ENCODE measurements at regions not wholly inside any gene's neighbourhood (a gene's known extent, or its start where the extent isn't known, plus 50 kb on each side); places are given as distances from the start of the nearest gene placed in this dataset.

DNA sequence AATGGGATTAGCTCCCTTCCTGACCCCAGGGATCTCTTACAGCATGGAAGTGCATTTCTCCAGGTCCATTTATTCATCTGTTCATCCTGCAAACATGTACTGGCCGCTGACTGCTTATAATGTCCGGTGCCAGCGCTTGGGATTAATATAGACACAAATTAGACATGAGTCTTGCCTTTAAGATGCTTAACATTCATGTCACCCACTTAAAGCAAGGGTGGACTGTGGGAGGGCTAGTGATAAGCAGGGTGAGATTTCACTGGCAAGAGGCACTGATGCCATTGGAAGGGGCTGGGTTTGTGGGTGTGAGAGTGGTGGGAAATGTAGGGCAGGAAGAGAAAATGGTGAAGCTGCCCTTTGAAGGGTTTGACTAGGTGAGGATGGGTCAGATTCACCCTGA is 92.2 kb upstream of the MPHOSPH6 start:
- H3K9ac ChIP-seq, result no peak overlapping the region
- no peaks in the 10 kb centered on the region for H4K20me1 ChIP-seq
- H3K27ac ChIP-seq, result no peak overlapping the region
- 0 out of 22 replicates have a peak overlapping the region, but pooled peaks of 1 of the 11 experiments have one; percentile 3 for H3K4me2 ChIP-seq
- H3K4me3 ChIP-seq, result no peak overlapping the region
- no peaks in the 10 kb centered on the region for H3K36me3 ChIP-seq
- no peak for TF ChIP-seq Cebpa-rat (IDR thresholded peaks at IDR 0.05)
- no peaks in the 10 kb centered on the region for H3K27me3 ChIP-seq
- H3K9me3 ChIP-seq (replicated peaks in 1 of 11), result peaks cover 10 to 25% (median 21%) of the 10 kb centered on the region in 11 experiments
- H3K4me1 ChIP-seq, result peaks cover 0 to 22% (median 4%) of the 10 kb centered on the region in 10 experiments; a peak in 8 of 20 replicates

DNA sequence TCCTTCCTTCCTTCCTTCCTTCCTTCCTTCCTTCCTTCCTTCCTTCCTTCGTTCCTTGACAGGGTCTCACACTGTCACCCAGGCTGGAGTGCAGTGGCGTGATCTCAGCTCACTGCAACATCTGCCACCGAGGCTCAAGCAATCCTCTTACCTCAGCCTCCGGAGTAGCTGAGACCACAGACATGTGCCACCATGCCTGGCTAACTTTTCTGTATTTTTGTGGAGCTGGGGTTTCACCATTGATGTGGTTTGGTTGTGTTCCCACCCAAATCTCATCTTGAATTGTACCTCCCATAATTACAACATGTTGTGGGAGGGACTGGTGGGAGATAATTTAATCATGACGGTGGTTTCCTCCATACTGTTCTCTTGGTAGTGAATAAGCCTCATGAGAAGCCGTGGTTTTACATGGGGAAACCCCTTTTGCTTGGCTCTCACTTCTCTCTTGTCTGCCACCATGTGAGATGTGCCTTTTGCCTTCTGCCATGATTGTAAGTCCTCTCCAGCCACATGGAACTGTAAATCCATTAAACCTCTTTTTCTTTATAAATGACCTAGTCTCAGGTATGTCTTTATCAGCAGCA is 90.3 kb upstream of the MPHOSPH6 start:
- Histone ChIP-seq H3K9ac (no peak overlapping the region), H3K4me2 (no peak overlapping the region), H3K27me3 (no peaks in the 10 kb centered on the region), H3K4me1 (peaks cover 0 to 8% (median 0%) of the 10 kb centered on the region in 10 experiments; a peak in 4 of 20 replicates), H4K20me1 (no peaks in the 10 kb centered on the region), H3K27ac (no peak overlapping the region), H3K9me3 (replicated peaks in 1 of 11) (peaks cover 10 to 25% (median 21%) of the 10 kb centered on the region in 11 experiments), H3K4me3 (no peak overlapping the region), H3K36me3 (no peaks in the 10 kb centered on the region)
- no peak for TF ChIP-seq Cebpa-rat (IDR thresholded peaks at IDR 0.05)

DNA sequence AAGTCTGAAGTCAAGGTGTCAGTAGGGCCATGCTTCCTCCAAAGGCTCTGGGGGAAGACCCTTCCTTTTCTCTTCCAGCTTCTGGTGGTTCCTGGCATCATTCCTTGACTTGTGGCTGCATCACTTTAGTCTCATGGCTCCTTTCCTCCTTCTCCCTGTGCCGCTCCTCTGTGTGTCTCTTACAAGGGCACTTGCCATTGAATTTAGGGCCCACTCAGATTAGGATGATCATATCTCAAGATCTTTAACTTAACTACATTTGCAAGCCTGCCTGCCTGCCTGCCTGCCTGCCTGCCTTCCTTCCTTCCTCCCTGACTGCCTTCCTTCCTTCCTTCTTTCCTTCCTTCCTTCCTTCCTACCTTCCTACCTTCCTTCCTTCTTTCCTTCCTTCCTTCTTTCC is 89.7 kb upstream of the MPHOSPH6 start:
- Histone ChIP-seq H3K4me2 (no peak overlapping the region), H3K4me3 (no peak overlapping the region), H3K27me3 (no peaks in the 10 kb centered on the region), H3K9ac (no peak overlapping the region), H3K27ac (0 out of 22 replicates have a peak overlapping the region, but pooled peaks of 1 of the 11 experiments have one; percentile 11), H3K36me3 (no peaks in the 10 kb centered on the region), H3K4me1 (peaks cover 0 to 6% (median 0%) of the 10 kb centered on the region in 10 experiments; a peak in 4 of 20 replicates), H3K9me3 (replicated peaks in 1 of 11) (peaks cover 10 to 25% (median 21%) of the 10 kb centered on the region in 11 experiments), H4K20me1 (no peaks in the 10 kb centered on the region)
- TF ChIP-seq Cebpa-rat (IDR thresholded peaks at IDR 0.05), result no peak

DNA sequence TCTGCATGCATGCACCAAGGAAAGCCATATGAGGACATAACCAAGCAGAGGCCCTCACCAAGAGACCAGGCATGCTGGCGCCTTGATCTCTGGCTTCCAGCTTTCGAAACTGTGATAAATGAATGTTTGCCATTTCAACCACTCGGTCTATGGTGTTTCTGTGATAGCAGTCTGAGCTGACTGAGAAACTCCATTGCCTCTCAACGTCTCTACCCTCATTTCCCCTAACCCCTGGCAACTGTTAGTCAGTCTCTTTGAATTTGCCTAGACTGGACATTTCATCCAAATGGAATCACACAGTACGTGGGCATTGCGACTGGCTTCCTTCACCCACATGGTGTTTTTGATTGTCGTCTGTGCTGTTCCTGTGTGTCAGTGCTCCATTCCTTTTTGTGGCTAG is 88.0 kb upstream of the MPHOSPH6 start:
- H3K36me3 ChIP-seq, result no peaks in the 10 kb centered on the region
- H4K20me1 ChIP-seq, result no peaks in the 10 kb centered on the region
- no peak for TF ChIP-seq Cebpa-rat (IDR thresholded peaks at IDR 0.05)
- H3K9me3 ChIP-seq (replicated peaks in 1 of 11), result peaks cover 10 to 25% (median 21%) of the 10 kb centered on the region in 11 experiments
- H3K27me3 ChIP-seq, result no peaks in the 10 kb centered on the region
- H3K9ac ChIP-seq, result no peak overlapping the region
- H3K4me1 ChIP-seq, result peaks cover 0 to 6% (median 0%) of the 10 kb centered on the region in 10 experiments; a peak in 5 of 20 replicates
- H3K4me3 ChIP-seq, result no peak overlapping the region
- no peak overlapping the region for H3K4me2 ChIP-seq
- no peak overlapping the region for H3K27ac ChIP-seq

DNA sequence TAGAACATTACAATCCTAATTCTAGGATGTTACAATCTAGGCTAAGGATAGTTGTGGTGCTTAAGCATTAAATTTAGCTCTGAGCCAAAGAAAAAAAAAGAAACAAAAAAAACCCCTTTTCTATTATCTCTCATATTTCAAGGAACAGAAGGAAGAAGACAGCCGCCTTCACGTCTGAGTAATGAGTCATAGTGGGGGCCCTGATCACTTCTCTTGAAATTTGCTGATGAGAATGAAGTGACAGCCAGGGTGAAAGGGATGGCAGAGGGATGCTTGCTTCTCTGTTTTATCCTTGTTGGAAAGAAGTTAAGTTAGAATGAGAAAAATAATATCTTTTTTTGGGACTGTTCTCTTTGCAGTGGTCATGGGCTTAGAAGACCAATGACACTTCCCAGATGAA is 82.6 kb upstream of the MPHOSPH6 start:
- Histone ChIP-seq H3K27me3 (no peaks in the 10 kb centered on the region), H3K4me2 (peak overlapping the region in 3 of 11 experiments; percentile 13 to 35 (median 33); a peak in 5 of 22 replicates), H3K27ac (no peak overlapping the region), H3K9me3 (replicated peaks in 1 of 11) (peaks cover 0 to 12% (median 6%) of the 10 kb centered on the region in 11 experiments; a peak in 6 of 22 replicates), H3K9ac (no peak overlapping the region), H3K4me1 (peaks cover 0 to 11% (median 0%) of the 10 kb centered on the region in 10 experiments; a peak in 5 of 20 replicates), H4K20me1 (no peaks in the 10 kb centered on the region), H3K4me3 (no peak overlapping the region), H3K36me3 (no peaks in the 10 kb centered on the region)
- TF ChIP-seq Cebpa-rat (IDR thresholded peaks at IDR 0.05), result no peak

DNA sequence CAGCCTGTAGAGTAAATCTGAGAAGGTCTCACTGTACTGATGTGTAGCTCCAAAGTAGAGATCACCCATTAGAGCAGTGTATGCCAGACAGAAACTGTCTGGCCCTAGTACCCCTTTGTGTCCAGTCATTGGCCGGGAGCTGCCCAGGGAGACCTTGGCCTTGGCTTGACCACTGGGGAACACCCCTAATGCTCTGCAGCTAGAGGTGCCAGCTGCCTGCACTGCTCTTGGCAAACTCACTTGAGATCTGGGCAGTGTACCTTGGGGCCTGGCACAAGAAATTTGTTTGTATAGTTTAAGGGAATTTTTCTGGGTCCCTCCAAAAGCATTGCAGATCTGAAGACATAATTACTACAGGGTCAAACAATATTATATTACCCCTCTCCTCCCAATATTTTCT is 78.7 kb upstream of the MPHOSPH6 start:
- H3K9me3 ChIP-seq (replicated peaks in 1 of 11), result peaks cover 6 to 24% (median 16%) of the 10 kb centered on the region in 11 experiments; a peak in 19 of 22 replicates
- H3K4me3 ChIP-seq, result no peak overlapping the region
- H3K27me3 ChIP-seq, result no peaks in the 10 kb centered on the region
- no peaks in the 10 kb centered on the region for H3K36me3 ChIP-seq
- TF ChIP-seq Cebpa-rat (IDR thresholded peaks at IDR 0.05), result no peak
- no peaks in the 10 kb centered on the region for H4K20me1 ChIP-seq
- peaks cover 0 to 11% (median 0%) of the 10 kb centered on the region in 10 experiments; a peak in 5 of 20 replicates for H3K4me1 ChIP-seq
- no peak overlapping the region for H3K4me2 ChIP-seq
- no peak overlapping the region for H3K27ac ChIP-seq
- H3K9ac ChIP-seq, result no peak overlapping the region

DNA sequence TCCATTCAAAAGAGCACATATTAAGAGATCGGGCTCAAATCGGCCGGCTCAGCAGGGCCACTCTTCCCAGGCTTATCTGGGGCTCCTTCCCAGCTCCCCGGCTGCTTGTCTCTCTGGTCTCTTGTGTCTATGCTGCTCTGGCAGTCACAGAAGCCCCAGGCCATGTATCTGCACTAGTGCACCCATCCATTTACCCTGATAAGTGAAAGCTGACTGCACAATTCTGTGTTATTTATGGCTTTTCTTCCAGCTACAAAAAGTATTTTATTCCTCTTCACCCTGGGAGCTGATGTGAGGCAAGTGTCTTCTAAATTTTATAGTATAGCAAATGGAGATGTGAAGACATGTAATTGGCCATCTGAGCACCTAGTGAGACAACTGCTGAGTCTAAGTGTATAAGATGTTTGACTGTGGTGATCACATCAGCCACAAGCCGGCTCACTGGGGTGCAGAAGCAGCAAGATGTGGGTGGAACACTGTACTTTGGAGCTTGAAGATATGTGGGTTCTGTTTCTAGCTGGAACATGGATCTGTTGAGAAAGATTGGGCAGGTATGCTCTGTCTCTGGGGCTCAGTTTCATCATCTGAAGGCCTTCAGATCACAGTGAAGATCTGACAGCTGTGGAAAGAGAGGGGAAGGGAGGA is 78.1 kb upstream of the MPHOSPH6 start:
- Histone ChIP-seq H3K4me3 (no peak overlapping the region), H3K4me1 (peaks cover 0 to 11% (median 0%) of the 10 kb centered on the region in 10 experiments; a peak in 5 of 20 replicates), H3K9ac (no peak overlapping the region), H4K20me1 (no peaks in the 10 kb centered on the region), H3K36me3 (no peaks in the 10 kb centered on the region), H3K9me3 (replicated peaks in 1 of 11) (peaks cover 9 to 27% (median 17%) of the 10 kb centered on the region in 11 experiments; a peak in 19 of 22 replicates), H3K27ac (no peak overlapping the region), H3K4me2 (no peak overlapping the region), H3K27me3 (no peaks in the 10 kb centered on the region)
- no peak for TF ChIP-seq Cebpa-rat (IDR thresholded peaks at IDR 0.05)

DNA sequence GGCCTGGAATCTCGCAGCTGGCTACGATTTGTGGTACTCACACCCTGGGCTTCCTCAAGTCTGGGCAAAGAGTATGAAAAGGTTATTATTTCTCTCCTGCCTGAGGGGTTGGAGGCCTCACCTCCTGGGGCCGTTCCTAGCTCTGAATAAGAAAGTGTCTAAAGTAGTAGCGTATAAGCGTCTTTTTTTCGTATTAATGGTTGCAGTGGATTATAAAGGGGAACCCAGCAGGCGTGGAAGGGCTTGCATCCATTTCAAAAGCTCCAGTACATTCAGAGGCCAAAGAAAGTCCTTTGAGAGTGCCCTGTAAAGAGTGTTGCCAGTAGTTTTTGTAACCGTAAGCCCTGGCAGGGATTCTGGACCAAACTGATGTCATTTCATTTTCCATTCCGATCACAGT is 72.2 kb upstream of the MPHOSPH6 start:
- Histone ChIP-seq H3K9me3 (replicated peaks in 1 of 11) (peaks cover 9 to 17% (median 13%) of the 10 kb centered on the region in 11 experiments; a peak in 19 of 22 replicates), H3K4me1 (peaks cover 0 to 14% (median 0%) of the 10 kb centered on the region in 10 experiments; a peak in 4 of 20 replicates)
- no peak for TF ChIP-seq Cebpa-rat (IDR thresholded peaks at IDR 0.05)

DNA sequence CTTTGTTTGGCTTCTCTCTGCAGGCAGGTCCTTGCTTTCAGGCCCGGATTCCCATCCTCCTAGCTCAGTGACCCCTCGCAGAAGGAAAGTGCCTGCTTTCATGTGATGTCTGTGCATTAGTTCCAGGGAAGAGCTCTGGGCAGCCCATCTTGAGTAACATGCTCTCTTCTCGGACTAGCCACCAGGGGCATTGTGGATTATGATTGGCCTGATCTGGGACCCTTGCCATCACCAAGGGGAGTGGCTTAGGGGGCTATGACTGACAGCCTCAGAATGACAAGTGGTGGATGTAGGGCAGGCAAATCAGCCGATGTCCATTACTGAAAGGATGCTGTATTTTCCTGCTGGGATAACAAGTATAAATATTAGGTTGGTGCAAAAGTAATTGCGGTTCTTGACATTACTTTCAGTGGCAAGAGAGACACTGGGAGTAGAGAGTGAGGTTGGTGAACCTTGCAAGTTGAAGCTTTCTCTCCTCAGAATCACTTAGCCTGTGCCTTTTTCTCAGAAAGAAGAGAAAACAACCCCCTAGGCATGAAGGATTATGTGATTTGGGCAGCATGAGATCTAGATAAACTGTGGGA is 71.5 kb upstream of the MPHOSPH6 start:
- H3K27me3 ChIP-seq, result no peaks in the 10 kb centered on the region
- peak overlapping the region in 2 of 11 experiments; percentile 45 to 69; a peak in 4 of 22 replicates for H3K4me2 ChIP-seq
- H4K20me1 ChIP-seq, result no peaks in the 10 kb centered on the region
- no peaks in the 10 kb centered on the region for H3K36me3 ChIP-seq
- no peak overlapping the region for H3K27ac ChIP-seq
- no peak overlapping the region for H3K9ac ChIP-seq
- no peak for TF ChIP-seq Cebpa-rat (IDR thresholded peaks at IDR 0.05)
- H3K9me3 ChIP-seq (replicated peaks in 1 of 11), result peaks cover 9 to 17% (median 13%) of the 10 kb centered on the region in 11 experiments; a peak in 19 of 22 replicates
- H3K4me3 ChIP-seq, result no peak overlapping the region
- peaks cover 0 to 14% (median 0%) of the 10 kb centered on the region in 10 experiments; a peak in 4 of 20 replicates for H3K4me1 ChIP-seq

More for the DNA sequence above, 72.2 kb upstream of the MPHOSPH6 start:
- Histone ChIP-seq H3K27ac (no peak overlapping the region), H3K27me3 (no peaks in the 10 kb centered on the region), H3K4me3 (no peak overlapping the region), H4K20me1 (no peaks in the 10 kb centered on the region), H3K4me2 (no peak overlapping the region), H3K36me3 (no peaks in the 10 kb centered on the region), H3K9ac (no peak overlapping the region)
